CD4-positive, CD25-positive, alpha-beta regulatory T cell (primary cell): ENCODE measurements at regions not wholly inside any gene's neighbourhood (a gene's known extent, or its start where the extent isn't known, plus 50 kb on each side); places are given as distances from the start of the nearest gene placed in this dataset.
"Not testable (repeated sequence)": the region's sequence is repeated elsewhere in the genome, so short reads cannot be mapped to it uniquely, and the experiment has no call there.

Source experiments
- ATAC-seq, 2 donors: fragments of 150-1000 bp; cut with Tn5 transposase; one replicate each; pipeline ENCODE4 v1.10.0; 2021; ENCODE audit warnings: low read depth in 2 of 2, moderate number of reproducible peaks in 2 of 2, moderate library complexity in 1 of 2
- DNase-seq, 3 donors: peaks; one replicate each; pipeline versions ENCODE4 v3.0.0 to v3.0.0-alpha.2; 2012 to 2022; ENCODE audit warnings: mixed read lengths in 1 of 3
- H3K27ac ChIP-seq: one replicate; pipeline ENCODE4 v1.7.0; 2013; ENCODE audit warnings: mild to moderate bottlenecking, low read length; ENCODE audit not compliant: insufficient read depth, poor library complexity, severe bottlenecking
- H3K27me3 ChIP-seq: one replicate; pipeline ENCODE4 v1.7.0; 2013; ENCODE audit warnings: low read length; ENCODE audit not compliant: control insufficient read depth, insufficient read depth
- H3K36me3 ChIP-seq: one replicate; pipeline ENCODE4 v1.7.0; 2013; ENCODE audit warnings: mild to moderate bottlenecking, low read length, moderate library complexity; ENCODE audit not compliant: control insufficient read depth, insufficient read depth
- H3K4me1 ChIP-seq: 2 replicates; pipeline ENCODE4 v1.7.0; 2013; ENCODE audit warnings: mild to moderate bottlenecking, low read length; ENCODE audit not compliant: insufficient read depth, control insufficient read depth, poor library complexity, severe bottlenecking
- H3K4me3 ChIP-seq: one replicate; pipeline ENCODE4 v1.7.0; 2013; ENCODE audit warnings: low read depth, mild to moderate bottlenecking, low read length, moderate library complexity
- H3K9me3 ChIP-seq, 2 experiments: 1 replicate in 1 of 2; 2 replicates in 1 of 2; pipeline ENCODE4 v1.7.0; 2013; ENCODE audit warnings: low read length in 2 of 2, mild to moderate bottlenecking in 1 of 2, moderate library complexity in 1 of 2; ENCODE audit not compliant: control insufficient read depth in 2 of 2
- H3K27ac Mint-ChIP-seq, 3 donors: one replicate each; pipeline ENCODE4 v1.8.0; 2020 to 2022; ENCODE audit warnings: mild to moderate bottlenecking in 3 of 3, mixed read lengths in 3 of 3, moderate library complexity in 2 of 3
- H3K27me3 Mint-ChIP-seq: one replicate; pipeline ENCODE4 v1.8.0; 2022; ENCODE audit warnings: mild to moderate bottlenecking, mixed read lengths
- H3K36me3 Mint-ChIP-seq: one replicate; pipeline ENCODE4 v1.8.0; 2020; ENCODE audit warnings: mixed read lengths
- H3K4me1 Mint-ChIP-seq, 4 donors: one replicate each; pipeline ENCODE4 v1.8.0; 2020 to 2022; ENCODE audit warnings: mixed read lengths in 4 of 4, mild to moderate bottlenecking in 1 of 4
- H3K4me3 Mint-ChIP-seq, 4 donors: one replicate each; pipeline ENCODE4 v1.8.0; 2020 to 2022; ENCODE audit warnings: mild to moderate bottlenecking in 4 of 4, mixed read lengths in 4 of 4, moderate library complexity in 3 of 4
- H3K9me3 Mint-ChIP-seq, 7 donors: one replicate each; pipeline ENCODE4 v1.8.0; 2020 to 2022; ENCODE audit warnings: mixed read lengths in 7 of 7, mild to moderate bottlenecking in 3 of 7, moderate library complexity in 2 of 7

GRCh38 chr4:138113819-138114400 lies 128.2 kb downstream of the SLC7A11 start:
- DNase-seq (no peak), ATAC-seq (no peak)
- Mint-ChIP-seq H3K4me3 (no peak overlapping the region), H3K9me3 (peaks cover 0 to 3% (median 0%) of the 10 kb centered on the region in 7 donors), H3K4me1 (no peaks in the 10 kb centered on the region), H3K27me3 (peaks cover 4% of the 10 kb centered on the region), H3K36me3 (no peaks in the 10 kb centered on the region), H3K27ac (no peak overlapping the region)
- Histone ChIP-seq H3K27ac (no peak overlapping the region), H3K36me3 (no peaks in the 10 kb centered on the region), H3K4me3 (no peak overlapping the region), H3K27me3 (no peaks in the 10 kb centered on the region), H3K4me1 (no peaks in the 10 kb centered on the region), H3K9me3 (no peaks in the 10 kb centered on the region)

- not testable (repeated sequence) for H3K9me3 Mint-ChIP-seq, H3K27me3 ChIP-seq, ATAC-seq, H3K36me3 Mint-ChIP-seq, H3K36me3 ChIP-seq, H3K27ac ChIP-seq, H3K4me3 Mint-ChIP-seq, H3K9me3 ChIP-seq, H3K27me3 Mint-ChIP-seq, H3K4me1 Mint-ChIP-seq, H3K27ac Mint-ChIP-seq, H3K4me1 ChIP-seq, H3K4me3 ChIP-seq, DNase-seq
Observed at GRCh38 chr4:138112890-138113289, 129.3 kb downstream of the SLC7A11 start.

- Mint-ChIP-seq H3K27me3 (peaks cover 4% of the 10 kb centered on the region), H3K9me3 (peaks cover 0 to 6% (median 0%) of the 10 kb centered on the region in 7 donors)
Observed at GRCh38 chr4:138112389-138112788, 129.8 kb downstream of the SLC7A11 start.

GRCh38 chr4:138111462-138112000 lies 130.6 kb downstream of the SLC7A11 start:
- Histone ChIP-seq H3K4me3 (no peak overlapping the region), H3K4me1 (no peaks in the 10 kb centered on the region), H3K27ac (no peak overlapping the region), H3K36me3 (no peaks in the 10 kb centered on the region), H3K27me3 (no peaks in the 10 kb centered on the region), H3K9me3 (no peaks in the 10 kb centered on the region)
- peaks cover 0 to 6% (median 0%) of the 10 kb centered on the region in 7 donors for H3K9me3 Mint-ChIP-seq
- H3K27ac Mint-ChIP-seq, result no peak overlapping the region
- H3K27me3 Mint-ChIP-seq, result peaks cover 4% of the 10 kb centered on the region
- ATAC-seq, result no peak
- H3K4me3 Mint-ChIP-seq, result no peak overlapping the region
- no peak for DNase-seq
- H3K36me3 Mint-ChIP-seq, result no peaks in the 10 kb centered on the region
- no peaks in the 10 kb centered on the region for H3K4me1 Mint-ChIP-seq

More at GRCh38 chr4:138112389-138112788, 129.8 kb downstream of the SLC7A11 start:
- Histone ChIP-seq H3K27ac (no peak overlapping the region), H3K9me3 (no peaks in the 10 kb centered on the region), H3K4me1 (no peaks in the 10 kb centered on the region), H3K36me3 (no peaks in the 10 kb centered on the region), H3K4me3 (no peak overlapping the region), H3K27me3 (no peaks in the 10 kb centered on the region)
- H3K27ac Mint-ChIP-seq, result no peak overlapping the region
- H3K4me3 Mint-ChIP-seq, result no peak overlapping the region
- H3K4me1 Mint-ChIP-seq, result no peaks in the 10 kb centered on the region
- DNase-seq, result no peak
- no peaks in the 10 kb centered on the region for H3K36me3 Mint-ChIP-seq
- ATAC-seq, result no peak

GRCh38 chr4:138110815-138111214 lies 131.3 kb downstream of the SLC7A11 start:
- no peaks in the 10 kb centered on the region for H3K4me1 ChIP-seq
- no peaks in the 10 kb centered on the region for H3K27me3 ChIP-seq
- H3K36me3 ChIP-seq, result no peaks in the 10 kb centered on the region
- no peak overlapping the region for H3K4me3 ChIP-seq
- H3K4me3 Mint-ChIP-seq, result no peak overlapping the region
- no peaks in the 10 kb centered on the region for H3K4me1 Mint-ChIP-seq
- H3K9me3 Mint-ChIP-seq, result peaks cover 0 to 6% (median 0%) of the 10 kb centered on the region in 7 donors
- peaks cover 4% of the 10 kb centered on the region for H3K27me3 Mint-ChIP-seq
- no peak for DNase-seq
- no peak overlapping the region for H3K27ac Mint-ChIP-seq
- no peaks in the 10 kb centered on the region for H3K36me3 Mint-ChIP-seq
- H3K9me3 ChIP-seq, result no peaks in the 10 kb centered on the region
- H3K27ac ChIP-seq, result no peak overlapping the region
- ATAC-seq, result no peak

- H3K4me3 ChIP-seq, result no peak overlapping the region
- H3K27me3 ChIP-seq, result no peaks in the 10 kb centered on the region
- H3K4me1 ChIP-seq, result no peaks in the 10 kb centered on the region
- ATAC-seq, result no peak
- H3K4me3 Mint-ChIP-seq, result no peak overlapping the region
- no peak overlapping the region for H3K27ac ChIP-seq
- no peaks in the 10 kb centered on the region for H3K9me3 ChIP-seq
- H3K9me3 Mint-ChIP-seq, result peaks cover 0 to 3% (median 0%) of the 10 kb centered on the region in 7 donors
- H3K4me1 Mint-ChIP-seq, result no peaks in the 10 kb centered on the region
- H3K27ac Mint-ChIP-seq, result no peak overlapping the region
- H3K36me3 Mint-ChIP-seq, result no peaks in the 10 kb centered on the region
- no peak for DNase-seq
- no peaks in the 10 kb centered on the region for H3K36me3 ChIP-seq
- H3K27me3 Mint-ChIP-seq, result no peaks in the 10 kb centered on the region
Observed at GRCh38 chr4:138107023-138107422, 135.1 kb downstream of the SLC7A11 start.

- no peak for ATAC-seq
- no peaks in the 10 kb centered on the region for H3K36me3 ChIP-seq
- no peaks in the 10 kb centered on the region for H3K4me1 ChIP-seq
- Mint-ChIP-seq H3K4me3 (no peak overlapping the region), H3K9me3 (peaks cover 0 to 3% (median 0%) of the 10 kb centered on the region in 7 donors), H3K4me1 (no peaks in the 10 kb centered on the region), H3K27ac (no peak overlapping the region), H3K36me3 (no peaks in the 10 kb centered on the region), H3K27me3 (no peaks in the 10 kb centered on the region)
- no peaks in the 10 kb centered on the region for H3K9me3 ChIP-seq
- no peaks in the 10 kb centered on the region for H3K27me3 ChIP-seq
- no peak for DNase-seq
- H3K4me3 ChIP-seq, result no peak overlapping the region
- no peak overlapping the region for H3K27ac ChIP-seq
Observed at GRCh38 chr4:138105331-138105730, 136.8 kb downstream of the SLC7A11 start.

- no peak overlapping the region for H3K27ac Mint-ChIP-seq
- H3K4me3 Mint-ChIP-seq, result no peak overlapping the region
- ATAC-seq (no peak), DNase-seq (no peak)
- Histone ChIP-seq H3K4me3 (no peak overlapping the region), H3K27me3 (no peaks in the 10 kb centered on the region), H3K4me1 (no peaks in the 10 kb centered on the region), H3K36me3 (no peaks in the 10 kb centered on the region), H3K27ac (no peak overlapping the region), H3K9me3 (no peaks in the 10 kb centered on the region)
- H3K36me3 Mint-ChIP-seq, result no peaks in the 10 kb centered on the region
- H3K9me3 Mint-ChIP-seq, result peaks cover 0 to 8% (median 0%) of the 10 kb centered on the region in 7 donors
- H3K4me1 Mint-ChIP-seq, result no peaks in the 10 kb centered on the region
- H3K27me3 Mint-ChIP-seq, result no peaks in the 10 kb centered on the region
Observed at GRCh38 chr4:138104284-138104680, 137.9 kb downstream of the SLC7A11 start.
